ENCODE measurements at regions not wholly inside any gene's neighbourhood (a gene's known extent, or its start where the extent isn't known, plus 50 kb on each side); places are given as distances from the start of the nearest gene placed in this dataset.

DNA sequence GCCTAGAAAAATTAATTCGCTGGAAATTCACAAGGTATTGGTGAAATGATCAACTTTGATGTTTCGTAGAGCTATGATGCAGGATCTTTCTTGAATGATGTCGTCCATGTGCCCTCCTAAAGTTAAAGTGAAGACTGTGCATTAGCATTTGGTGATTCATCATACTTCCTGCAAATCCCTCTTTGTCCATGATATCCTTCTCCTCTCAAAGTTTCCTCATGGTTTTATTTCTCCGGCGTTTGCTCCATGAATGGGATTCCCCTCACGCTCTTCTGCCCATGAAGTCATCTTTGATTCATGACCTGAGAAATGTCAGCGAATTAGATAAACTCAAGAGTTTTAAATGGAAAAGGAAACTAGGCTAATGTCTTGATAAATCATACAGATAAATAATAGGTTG, 372.7 kb downstream of the PSAT1 start:
- H3K27ac ChIP-seq = no peak overlapping the region
- ATAC-seq (no peak), DNase-seq (no peak)
- TF ChIP-seq, protein P1, sequence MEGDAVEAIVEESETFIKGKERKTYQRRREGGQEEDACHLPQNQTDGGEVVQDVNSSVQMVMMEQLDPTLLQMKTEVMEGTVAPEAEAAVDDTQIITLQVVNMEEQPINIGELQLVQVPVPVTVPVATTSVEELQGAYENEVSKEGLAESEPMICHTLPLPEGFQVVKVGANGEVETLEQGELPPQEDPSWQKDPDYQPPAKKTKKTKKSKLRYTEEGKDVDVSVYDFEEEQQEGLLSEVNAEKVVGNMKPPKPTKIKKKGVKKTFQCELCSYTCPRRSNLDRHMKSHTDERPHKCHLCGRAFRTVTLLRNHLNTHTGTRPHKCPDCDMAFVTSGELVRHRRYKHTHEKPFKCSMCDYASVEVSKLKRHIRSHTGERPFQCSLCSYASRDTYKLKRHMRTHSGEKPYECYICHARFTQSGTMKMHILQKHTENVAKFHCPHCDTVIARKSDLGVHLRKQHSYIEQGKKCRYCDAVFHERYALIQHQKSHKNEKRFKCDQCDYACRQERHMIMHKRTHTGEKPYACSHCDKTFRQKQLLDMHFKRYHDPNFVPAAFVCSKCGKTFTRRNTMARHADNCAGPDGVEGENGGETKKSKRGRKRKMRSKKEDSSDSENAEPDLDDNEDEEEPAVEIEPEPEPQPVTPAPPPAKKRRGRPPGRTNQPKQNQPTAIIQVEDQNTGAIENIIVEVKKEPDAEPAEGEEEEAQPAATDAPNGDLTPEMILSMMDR (IDR thresholded peaks at IDR 0.05) = no peak
- no peaks in the 10 kb centered on the region for H3K27me3 ChIP-seq
- no peaks in the 10 kb centered on the region for H3K4me1 ChIP-seq
- no peaks in the 10 kb centered on the region for H3K9me3 ChIP-seq
- no peaks in the 10 kb centered on the region for H3K36me3 ChIP-seq
- H3K4me3 ChIP-seq = no peak overlapping the region
- intact Hi-C loops (cut with DNase I) = no loop called here

- TF ChIP-seq, protein P1 (IDR thresholded peaks at IDR 0.05) = no peak
- no peak overlapping the region for H3K27ac ChIP-seq
- H3K9me3 ChIP-seq = no peaks in the 10 kb centered on the region
- DNase-seq (no peak), ATAC-seq (no peak)
- intact Hi-C loops (cut with DNase I) = no loop called here
- H3K4me3 ChIP-seq = no peak overlapping the region
- H3K36me3 ChIP-seq = no peaks in the 10 kb centered on the region
- H3K4me1 ChIP-seq = no peaks in the 10 kb centered on the region
- no peaks in the 10 kb centered on the region for H3K27me3 ChIP-seq
Measured at GRCh38 chr9:78671785-78672184, 374.9 kb downstream of the PSAT1 start.

DNA sequence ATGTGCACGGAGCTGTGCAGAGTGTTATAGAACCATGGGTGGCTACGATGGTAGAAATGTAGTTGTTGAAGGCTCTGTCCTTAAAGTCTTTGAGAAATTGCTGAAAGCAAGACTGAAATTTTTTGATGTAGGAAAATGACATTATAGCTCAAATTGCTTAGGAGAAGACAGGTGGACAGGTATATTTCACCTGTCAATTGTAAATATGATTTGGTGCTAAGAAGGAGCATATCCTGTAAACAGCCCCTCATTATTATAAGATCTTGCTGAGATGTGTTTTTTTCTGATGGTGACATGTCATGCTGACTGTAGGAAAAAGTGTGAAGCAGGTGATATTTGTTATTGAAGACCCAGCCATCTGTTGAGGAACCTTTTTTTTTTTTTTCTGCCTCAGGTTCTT, 377.9 kb downstream of the PSAT1 start:
- ATAC-seq (no peak), DNase-seq (no peak)
- intact Hi-C loops (cut with DNase I) = no loop called here
- Histone ChIP-seq H3K4me1 (no peaks in the 10 kb centered on the region), H3K9me3 (no peaks in the 10 kb centered on the region), H3K27me3 (no peaks in the 10 kb centered on the region), H3K4me3 (no peak overlapping the region), H3K36me3 (no peaks in the 10 kb centered on the region), H3K27ac (no peak overlapping the region)
- TF ChIP-seq, protein P1 (IDR thresholded peaks at IDR 0.05) = no peak

DNA sequence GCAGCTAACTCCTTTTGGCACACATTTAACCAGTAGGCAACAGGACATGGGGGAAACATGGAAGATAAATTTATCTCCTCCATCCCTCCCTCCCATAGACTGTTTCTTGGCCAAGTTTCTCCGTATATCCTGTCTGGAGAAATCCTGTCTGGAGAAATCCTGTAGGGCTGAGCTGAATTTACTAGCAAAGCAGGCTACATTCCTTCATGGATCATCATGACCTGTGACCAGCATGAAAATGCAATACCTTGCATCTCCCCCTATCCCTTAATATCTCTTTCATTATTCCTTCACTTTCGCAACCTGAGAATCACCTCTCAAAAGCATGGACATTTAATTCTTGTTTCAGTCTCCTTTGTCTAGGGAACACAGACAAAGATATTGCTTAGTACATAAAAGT, 379.1 kb downstream of the PSAT1 start:
- H3K9me3 ChIP-seq = no peaks in the 10 kb centered on the region
- TF ChIP-seq, protein P1 (IDR thresholded peaks at IDR 0.05) = no peak
- intact Hi-C loops (cut with DNase I) = no loop called here
- ATAC-seq (no peak), DNase-seq (no peak)
- no peak overlapping the region for H3K27ac ChIP-seq
- H3K4me3 ChIP-seq = no peak overlapping the region
- no peaks in the 10 kb centered on the region for H3K27me3 ChIP-seq
- no peaks in the 10 kb centered on the region for H3K4me1 ChIP-seq
- no peaks in the 10 kb centered on the region for H3K36me3 ChIP-seq

GRCh38 chr9:78676623-78677022, 379.7 kb downstream of the PSAT1 start:
- TF ChIP-seq, protein P1 (IDR thresholded peaks at IDR 0.05) = no peak
- H3K36me3 ChIP-seq = no peaks in the 10 kb centered on the region
- H3K4me1 ChIP-seq = no peaks in the 10 kb centered on the region
- intact Hi-C loops (cut with DNase I) = no loop called here
- no peak for ATAC-seq
- H3K4me3 ChIP-seq = no peak overlapping the region
- no peaks in the 10 kb centered on the region for H3K9me3 ChIP-seq
- H3K27ac ChIP-seq = no peak overlapping the region
- no peaks in the 10 kb centered on the region for H3K27me3 ChIP-seq
- DNase-seq = no peak

DNA sequence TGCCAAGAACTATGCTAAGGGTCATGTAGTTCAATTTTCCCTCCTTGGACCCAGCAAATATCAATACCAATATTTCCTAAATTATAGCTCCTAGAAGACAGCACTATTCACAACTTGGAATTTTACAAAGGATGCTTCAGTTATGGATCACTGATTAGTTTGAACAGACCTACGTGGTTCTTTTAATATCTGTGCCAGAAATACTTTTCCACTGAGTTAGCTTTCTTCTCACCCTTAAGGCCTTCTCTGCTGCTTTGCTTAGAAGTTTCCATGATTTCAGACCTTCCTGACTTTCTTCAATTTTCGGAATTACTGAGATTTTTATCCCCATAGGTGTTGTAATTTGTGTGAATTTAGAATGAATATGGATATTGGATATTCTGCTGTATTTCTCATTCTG, 380.4 kb downstream of the PSAT1 start:
- Histone ChIP-seq H3K27me3 (no peaks in the 10 kb centered on the region), H3K27ac (no peak overlapping the region), H3K36me3 (no peaks in the 10 kb centered on the region), H3K4me1 (no peaks in the 10 kb centered on the region), H3K4me3 (no peak overlapping the region), H3K9me3 (no peaks in the 10 kb centered on the region)
- intact Hi-C loops (cut with DNase I) = no loop called here
- DNase-seq (no peak), ATAC-seq (no peak)
- TF ChIP-seq, protein P1 (IDR thresholded peaks at IDR 0.05) = no peak

Measured in upper lobe of right lung (tissue), 1 donor.